Mucosa of descending colon (tissue), 3 donors: ENCODE measurements at regions not wholly inside any gene's neighbourhood (a gene's known extent, or its start where the extent isn't known, plus 50 kb on each side); places are given as distances from the start of the nearest gene placed in this dataset.

Source experiments
- ATAC-seq: fragments of 200-7000 bp; cut with Tn5 transposase; one replicate; pipeline ENCODE4 v1.9.1; 2020; ENCODE audit warnings: mild to moderate bottlenecking, moderate library complexity
- DNase-seq, 3 donors: peaks; one replicate each; pipeline ENCODE4 v3.0.0-alpha.2; 2020
- H3K36me3 ChIP-seq: fragments of 200-600 bp; one replicate; pipeline ENCODE4 v1.8.0; 2021; ENCODE audit warnings: low read depth, mild to moderate bottlenecking
- H3K4me1 ChIP-seq: fragments of 200-600 bp; one replicate; pipeline ENCODE4 v1.8.0; 2021; ENCODE audit warnings: low read depth, mild to moderate bottlenecking
- H3K4me3 ChIP-seq: fragments of 200-600 bp; one replicate; pipeline ENCODE4 v1.8.0; 2021; ENCODE audit warnings: mild to moderate bottlenecking
- H3K9me3 ChIP-seq: fragments of 200-600 bp; one replicate; pipeline ENCODE4 v1.8.0; 2021; ENCODE audit warnings: mild to moderate bottlenecking
- CTCF ChIP-seq: fragments of 200-600 bp; IDR thresholded peaks from one replicate; pipeline ENCODE4 v1.8.0; 2022; ENCODE audit warnings: antibody characterized with exemption, mild to moderate bottlenecking
- intact Hi-C, 2 donors: fragments of 100-400 bp; cut with DNase I in 1 of 2; cut with micrococcal nuclease in 1 of 2; formaldehyde crosslinking; loops; one replicate each; pipeline versions ENCODE4 v1.11.0 to v1.11.1; 2022; cut with DNase I, micrococcal nuclease
- donor health status: DM: no; HTN: no; CAD: no; lungs with moderate emphysema.
- donor health status: DM: no; HTN: no; CAD: no.
- donor health status: DM: no; HTN: yes; CAD: no.

DNA sequence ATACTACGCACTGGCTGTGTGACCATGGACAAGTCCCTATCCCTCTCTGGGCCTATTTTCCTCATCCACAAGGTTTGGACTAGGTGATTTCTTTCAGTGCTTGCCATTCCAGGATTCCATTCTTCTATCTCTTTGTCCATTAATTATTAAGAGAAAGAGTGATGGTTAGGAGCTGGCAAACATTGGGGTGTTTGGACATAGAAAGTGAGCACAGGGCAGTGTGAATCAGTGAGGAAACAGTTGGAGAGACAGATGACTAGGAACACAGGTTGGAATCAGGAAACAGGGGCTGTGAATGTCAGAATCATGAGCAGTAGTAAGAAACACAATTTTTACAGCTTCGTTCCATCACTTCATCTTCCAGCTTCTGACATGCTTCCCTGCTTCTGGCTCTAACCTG is 211.8 kb downstream of the INSC start:
- intact Hi-C loops: no loop called here
- Histone ChIP-seq H3K36me3 (no peaks in the 10 kb centered on the region), H3K4me3 (no peak overlapping the region), H3K4me1 (no peaks in the 10 kb centered on the region), H3K9me3 (no peaks in the 10 kb centered on the region)
- ATAC-seq (no peak), DNase-seq (no peak)
- no peak for TF ChIP-seq CTCF

DNA sequence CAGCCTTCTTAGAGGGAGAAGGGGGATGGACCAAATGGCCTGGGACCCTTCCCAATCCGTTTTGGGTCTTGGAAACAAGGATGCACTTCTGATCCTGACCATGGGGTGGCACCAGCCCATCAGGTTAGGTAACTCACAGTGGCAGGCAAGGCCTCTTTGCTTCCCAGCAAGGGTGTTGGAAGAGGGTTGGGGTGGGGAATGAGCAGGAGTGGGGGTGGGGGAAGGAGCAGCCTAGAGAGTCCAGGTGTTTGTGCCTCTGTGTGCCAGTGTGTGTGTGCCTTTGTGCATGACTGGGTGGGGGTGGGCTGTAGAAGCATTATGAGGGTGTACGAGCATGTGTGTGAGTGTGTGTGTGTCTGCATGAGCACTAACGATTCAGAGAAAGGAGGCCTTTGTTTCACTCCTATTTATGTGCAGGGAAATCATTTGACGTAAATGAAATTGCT is 213.1 kb downstream of the INSC start:
- ATAC-seq (peak; percentile 86), DNase-seq (peak; percentile 43 to 77 (median 53))
- H3K4me1 ChIP-seq: no peaks in the 10 kb centered on the region
- intact Hi-C loops: no loop called here
- no peak overlapping the region for H3K4me3 ChIP-seq
- no peaks in the 10 kb centered on the region for H3K9me3 ChIP-seq
- H3K36me3 ChIP-seq: no peaks in the 10 kb centered on the region
- TF ChIP-seq CTCF: no peak

- no peak for TF ChIP-seq CTCF
- intact Hi-C loops: no loop called here
- no peak for ATAC-seq
Measured at GRCh38 chr11:15333407-15333806, 218.7 kb downstream of the INSC start.

DNA sequence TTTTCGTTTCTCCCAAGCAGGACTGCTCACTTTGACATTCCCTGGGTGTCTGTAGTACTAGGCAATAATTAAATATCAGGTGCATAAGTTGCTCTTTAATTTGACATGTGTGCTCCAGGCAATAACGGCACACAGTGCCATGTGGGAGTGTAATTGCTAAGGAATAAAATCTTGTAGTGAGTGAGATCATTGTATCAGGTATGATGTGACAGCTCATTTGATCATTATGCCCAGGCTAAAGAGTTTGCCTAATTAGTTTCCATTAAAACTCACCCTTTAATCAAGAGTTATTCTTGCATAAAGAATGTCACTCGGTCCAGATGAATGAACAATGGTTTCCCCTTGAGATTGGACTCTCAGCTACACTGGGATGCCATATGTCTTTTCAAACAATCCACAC is 220.0 kb downstream of the INSC start:
- DNase-seq: no peak
- intact Hi-C loops: no loop called here
- Histone ChIP-seq H3K36me3 (no peaks in the 10 kb centered on the region), H3K9me3 (peaks cover 9% of the 10 kb centered on the region), H3K4me1 (no peaks in the 10 kb centered on the region), H3K4me3 (no peak overlapping the region)
- no peak for TF ChIP-seq CTCF
- ATAC-seq: no peak

More at GRCh38 chr11:15333407-15333806, 218.7 kb downstream of the INSC start:
- DNase-seq: no peak
- H3K4me1 ChIP-seq: no peaks in the 10 kb centered on the region
- H3K36me3 ChIP-seq: no peaks in the 10 kb centered on the region
- H3K9me3 ChIP-seq: no peaks in the 10 kb centered on the region
- H3K4me3 ChIP-seq: no peak overlapping the region

GRCh38 chr11:15336021-15336420 is 221.3 kb downstream of the INSC start:
- ATAC-seq (no peak), DNase-seq (no peak)
- intact Hi-C loops: no loop called here
- peaks cover 9% of the 10 kb centered on the region for H3K9me3 ChIP-seq
- no peaks in the 10 kb centered on the region for H3K36me3 ChIP-seq
- no peak for TF ChIP-seq CTCF
- H3K4me1 ChIP-seq: no peaks in the 10 kb centered on the region
- H3K4me3 ChIP-seq: no peak overlapping the region

- H3K36me3 ChIP-seq: no peaks in the 10 kb centered on the region
- intact Hi-C loops: no loop called here
- H3K4me1 ChIP-seq: no peaks in the 10 kb centered on the region
- H3K4me3 ChIP-seq: no peak overlapping the region
- no peak for ATAC-seq
- H3K9me3 ChIP-seq: peaks cover 9% of the 10 kb centered on the region
- no peak for TF ChIP-seq CTCF
- DNase-seq: no peak
Measured at GRCh38 chr11:15339302-15339701, 224.6 kb downstream of the INSC start.
